Activated T-cell treated with anti-CD3 and anti-CD28 coated beads for 48 hours (primary cell): ENCODE measurements at regions not wholly inside any gene's neighbourhood (a gene's known extent, or its start where the extent isn't known, plus 50 kb on each side); places are given as distances from the start of the nearest gene placed in this dataset.
"Not testable (repeated sequence)": the region's sequence is repeated elsewhere in the genome, so short reads cannot be mapped to it uniquely, and the experiment has no call there.

Source experiments
- DNase-seq: peaks from one replicate; pipeline ENCODE4 v3.0.0-alpha.2; 2020; ENCODE audit warnings: low read depth

- DNase-seq = not testable (repeated sequence)
These were observed 171.3 kb downstream of the SPIN4 start for GRCh38 chrX:63179852-63180251.

- DNase-seq = not testable (repeated sequence)
These were observed 174.6 kb downstream of the SPIN4 start for GRCh38 chrX:63176578-63176977.

GRCh38 chrX:63173841-63174718 is 177.1 kb downstream of the SPIN4 start:
- DNase-seq = not testable (repeated sequence)

- not testable (repeated sequence) for DNase-seq
These were observed 181.7 kb downstream of the SPIN4 start for GRCh38 chrX:63169416-63169815.

- not testable (repeated sequence) for DNase-seq
These were observed 182.2 kb downstream of the SPIN4 start for GRCh38 chrX:63168949-63169348.

GRCh38 chrX:63167002-63167401 is 184.1 kb downstream of the SPIN4 start:
- not testable (repeated sequence) for DNase-seq

- not testable (repeated sequence) for DNase-seq
These were observed 190.1 kb downstream of the SPIN4 start for GRCh38 chrX:63160994-63161393.

GRCh38 chrX:63160340-63160739 is 190.8 kb downstream of the SPIN4 start:
- not testable (repeated sequence) for DNase-seq

GRCh38 chrX:63145526-63145925 is 205.6 kb downstream of the SPIN4 start:
- DNase-seq = not testable (repeated sequence)

- not testable (repeated sequence) for DNase-seq
These were observed 208.5 kb downstream of the SPIN4 start for GRCh38 chrX:63142588-63142987.

GRCh38 chrX:63135859-63136258 is 215.3 kb downstream of the SPIN4 start:
- DNase-seq = not testable (repeated sequence)

- DNase-seq = no peak
These were observed 222.6 kb downstream of the SPIN4 start for GRCh38 chrX:63128509-63128908.

GRCh38 chrX:63115196-63115595 is 235.9 kb downstream of the SPIN4 start:
- no peak for DNase-seq

- DNase-seq = no peak
These were observed 249.1 kb downstream of the SPIN4 start for GRCh38 chrX:63101879-63102620.

- no peak for DNase-seq
These were observed 292.9 kb downstream of the SPIN4 start for GRCh38 chrX:63058204-63058603.

GRCh38 chrX:63050225-63050624 is 300.9 kb downstream of the SPIN4 start:
- DNase-seq = no peak

- no peak for DNase-seq
These were observed 318.3 kb downstream of the SPIN4 start for GRCh38 chrX:63032811-63033210.

- DNase-seq = no peak
These were observed 337.6 kb downstream of the SPIN4 start for GRCh38 chrX:63013549-63013948.

GRCh38 chrX:63012574-63012973 is 338.6 kb downstream of the SPIN4 start:
- DNase-seq = no peak

GRCh38 chrX:63000196-63000595 is 350.9 kb downstream of the SPIN4 start:
- DNase-seq = not testable (repeated sequence)
